H9 (cell line): ENCODE measurements at regions not wholly inside any gene's neighbourhood (a gene's known extent, or its start where the extent isn't known, plus 50 kb on each side); places are given as distances from the start of the nearest gene placed in this dataset.

Experiments used
- DNase-seq: peaks from one replicate; pipeline ENCODE4 v3.0.0-alpha.2; 2017
- H2AFZ ChIP-seq: one replicate; pipeline ENCODE4 v1.6.1; 2013; ENCODE audit warnings: mild to moderate bottlenecking, low read length, control low read depth, moderate library complexity
- H2AK5ac ChIP-seq: 2 replicates; pipeline ENCODE4 v1.6.1; 2013; ENCODE audit warnings: low read length, control low read depth, mixed read lengths; ENCODE audit not compliant: insufficient read length
- H2BK120ac ChIP-seq: one replicate; pipeline ENCODE4 v1.6.1; 2013; ENCODE audit warnings: low read depth, mild to moderate bottlenecking, low read length, control low read depth, inconsistent platforms; ENCODE audit not compliant: poor library complexity, severe bottlenecking
- H2BK12ac ChIP-seq: 2 replicates; pipeline ENCODE4 v1.6.1; 2013; ENCODE audit warnings: low read length, control low read depth, mixed read lengths, low read depth; ENCODE audit not compliant: insufficient read length
- H2BK15ac ChIP-seq: 2 replicates; pipeline ENCODE4 v1.6.1; 2013; ENCODE audit warnings: low read depth, low read length, control low read depth
- H2BK20ac ChIP-seq: one replicate; pipeline ENCODE4 v1.6.1; 2013; ENCODE audit warnings: low read depth, mild to moderate bottlenecking, low read length, control low read depth, inconsistent platforms; ENCODE audit not compliant: poor library complexity, severe bottlenecking
- H2BK5ac ChIP-seq: 2 replicates; pipeline ENCODE4 v1.6.1; 2013; ENCODE audit warnings: low read length, control low read depth, mixed read lengths; ENCODE audit not compliant: insufficient read length
- H3K14ac ChIP-seq: 2 replicates; pipeline ENCODE4 v1.6.1; 2013; ENCODE audit warnings: low read length, control low read depth; ENCODE audit not compliant: insufficient read depth
- H3K18ac ChIP-seq: 2 replicates; pipeline ENCODE4 v1.6.1; 2013; ENCODE audit warnings: low read depth, mild to moderate bottlenecking, mixed read lengths, low read length, control low read depth; ENCODE audit not compliant: insufficient read length
- H3K23ac ChIP-seq: 2 replicates; pipeline ENCODE4 v1.6.1; 2013; ENCODE audit warnings: low read length, control low read depth, mixed read lengths, low read depth; ENCODE audit not compliant: insufficient read length
- H3K23me2 ChIP-seq: 2 replicates; pipeline ENCODE4 v1.6.1; 2013; ENCODE audit warnings: low read depth, mild to moderate bottlenecking, mixed read lengths, low read length, control low read depth; ENCODE audit not compliant: insufficient read length, poor library complexity, severe bottlenecking
- H3K27ac ChIP-seq: 2 replicates; pipeline ENCODE4 v1.5.1; 2013; ENCODE audit warnings: low read length, control low read depth, mixed read lengths, low read depth; ENCODE audit not compliant: insufficient read length
- H3K27me3 ChIP-seq: 2 replicates; pipeline ENCODE4 v1.6.1; 2013; ENCODE audit warnings: low read length, control low read depth, inconsistent platforms; ENCODE audit not compliant: insufficient read depth
- H3K4ac ChIP-seq: 2 replicates; pipeline ENCODE4 v1.6.1; 2013; ENCODE audit warnings: low read depth, mild to moderate bottlenecking, control low read depth, inconsistent platforms, low read length, moderate library complexity
- H3K4me1 ChIP-seq: 2 replicates; pipeline ENCODE4 v1.6.1; 2013; ENCODE audit warnings: low read length, control low read depth, inconsistent platforms; ENCODE audit not compliant: insufficient read depth
- H3K4me2 ChIP-seq: 2 replicates; pipeline ENCODE4 v1.6.1; 2013; ENCODE audit warnings: low read length, control low read depth, mixed read lengths; ENCODE audit not compliant: insufficient read length, insufficient read depth
- H3K56ac ChIP-seq: 2 replicates; pipeline ENCODE4 v1.6.1; 2013; ENCODE audit warnings: low read depth, mild to moderate bottlenecking, mixed read lengths, low read length, control low read depth; ENCODE audit not compliant: insufficient read length
- H3K79me1 ChIP-seq: 2 replicates; pipeline ENCODE4 v1.6.1; 2013; ENCODE audit warnings: low read depth, mild to moderate bottlenecking, moderate library complexity, low read length, control low read depth, inconsistent platforms; ENCODE audit not compliant: insufficient read depth, poor library complexity, severe bottlenecking
- H3K79me2 ChIP-seq: 2 replicates; pipeline ENCODE4 v1.6.1; 2013; ENCODE audit warnings: low read length, control low read depth, inconsistent platforms; ENCODE audit not compliant: insufficient read depth
- H3K9ac ChIP-seq: 2 replicates; pipeline ENCODE4 v1.6.1; 2013; ENCODE audit warnings: low read length, control low read depth, mixed read lengths; ENCODE audit not compliant: insufficient read length; ENCODE audit errors: extremely low read depth
- H3K9me3 ChIP-seq: one replicate; pipeline ENCODE4 v1.6.1; 2013; ENCODE audit warnings: low read depth, low read length, inconsistent platforms; ENCODE audit not compliant: control insufficient read depth
- H3T11ph ChIP-seq: one replicate; pipeline ENCODE4 v1.6.1; 2013; ENCODE audit warnings: mild to moderate bottlenecking, low read length, control low read depth, inconsistent platforms
- H4K20me1 ChIP-seq: one replicate; pipeline ENCODE4 v1.6.1; 2013; ENCODE audit not compliant: control insufficient read depth, insufficient read length, insufficient read depth
- H4K5ac ChIP-seq: 2 replicates; pipeline ENCODE4 v1.6.1; 2013; ENCODE audit warnings: low read depth, mild to moderate bottlenecking, mixed read lengths, low read length, control low read depth; ENCODE audit not compliant: insufficient read length
- H4K8ac ChIP-seq: replicated peaks from 2 replicates; pipeline ENCODE4 v1.6.1; 2013; ENCODE audit warnings: low read length, control low read depth, mixed read lengths, low read depth; ENCODE audit not compliant: insufficient read length
- H4K91ac ChIP-seq: 2 replicates; pipeline ENCODE4 v1.6.1; 2013; ENCODE audit warnings: low read depth, mild to moderate bottlenecking, moderate library complexity, mixed read lengths, low read length, control low read depth; ENCODE audit not compliant: insufficient read length
- H3K27ac Mint-ChIP-seq, 3 experiments: 2 replicates in 2 of 3; 3 replicates in 1 of 3; pipeline ENCODE4 v1.8.0; 2020 to 2021; ENCODE audit warnings: mixed read lengths in 3 of 3, mild to moderate bottlenecking in 1 of 3, moderate library complexity in 1 of 3
- H3K27me3 Mint-ChIP-seq: 2 replicates; pipeline ENCODE4 v1.8.0; 2021; ENCODE audit warnings: low read depth, mild to moderate bottlenecking, moderate library complexity, mixed read lengths
- H3K36me3 Mint-ChIP-seq, 3 experiments: 2 replicates in 2 of 3; 3 replicates in 1 of 3; pipeline ENCODE4 v1.8.0; 2020 to 2021; ENCODE audit warnings: low read depth in 3 of 3, mixed read lengths in 3 of 3; ENCODE audit not compliant: insufficient read depth in 1 of 3
- H3K4me1 Mint-ChIP-seq, 2 experiments: 2 replicates each; pipeline ENCODE4 v1.8.0; 2020; ENCODE audit warnings: mixed read lengths in 2 of 2
- H3K4me3 Mint-ChIP-seq, 2 experiments: 2 replicates in 1 of 2; 3 replicates in 1 of 2; pipeline ENCODE4 v1.8.0; 2020 to 2021; ENCODE audit warnings: mild to moderate bottlenecking in 2 of 2, mixed read lengths in 2 of 2, moderate library complexity in 1 of 2
- H3K9me3 Mint-ChIP-seq, 2 experiments: 2 replicates in 1 of 2; 3 replicates in 1 of 2; pipeline ENCODE4 v1.8.0; 2020; ENCODE audit warnings: mild to moderate bottlenecking in 2 of 2, mixed read lengths in 2 of 2, moderate library complexity in 1 of 2
- CTCF ChIP-seq: fragments of 200-600 bp; sonication (generic); conservative IDR thresholded peaks from 3 replicates; pipeline ENCODE4 v1.8.0; 2021; ENCODE audit warnings: antibody characterized with exemption, mild to moderate bottlenecking
- WGBS: extraction: QIAGEN DNeasy Blood & Tissue Kit; methylation state at CpG from one replicate; pipeline ENCODE4 v1.1.7; 2013; ENCODE audit warnings: missing lambda C conversion rate, low lambda C conversion rate, mixed read lengths; ENCODE audit not compliant: insufficient read length; ENCODE audit errors: extremely low coverage; 5-methylcytosine and 5-hydroxymethylcytosine counted together

GRCh38 chr4:22093126-22093525 lies 144.6 kb upstream of the KCNIP4 start:
- no peak overlapping the region for H2BK20ac ChIP-seq
- no peaks in the 10 kb centered on the region for H3K9me3 ChIP-seq
- no peak overlapping the region for H2AFZ ChIP-seq
- Mint-ChIP-seq H3K4me3 (no peak overlapping the region), H3K27me3 (peaks cover 4% of the 10 kb centered on the region; the same call in 1 of the 2 replicates), H3K36me3 (no peaks in the 10 kb centered on the region; a peak in 1 of 7 replicates), H3K4me1 (peaks cover 4 to 8% of the 10 kb centered on the region in 2 experiments; a peak in 3 of 4 replicates), H3K9me3 (no peaks in the 10 kb centered on the region), H3K27ac (no peak overlapping the region)
- no peak for DNase-seq
- H2AK5ac ChIP-seq = no peak overlapping the region
- H3K23me2 ChIP-seq = no peaks in the 10 kb centered on the region
- H3K56ac ChIP-seq = no peak overlapping the region
- WGBS = no CpG with 5 or more reads among the region's 3 CpGs
- H3K9ac ChIP-seq = no peak overlapping the region
- H3K4me1 ChIP-seq = no peaks in the 10 kb centered on the region
- H2BK5ac ChIP-seq = no peak overlapping the region
- no peaks in the 10 kb centered on the region for H4K20me1 ChIP-seq
- no peak overlapping the region for H4K8ac ChIP-seq
- H3K79me1 ChIP-seq = no peaks in the 10 kb centered on the region
- H2BK12ac ChIP-seq = no peak overlapping the region
- no peak overlapping the region for H3K14ac ChIP-seq
- no peak overlapping the region for H2BK15ac ChIP-seq
- H3K27me3 ChIP-seq = no peaks in the 10 kb centered on the region
- H3T11ph ChIP-seq = no peak overlapping the region
- H4K5ac ChIP-seq = no peak overlapping the region
- no peak overlapping the region for H4K91ac ChIP-seq
- H3K18ac ChIP-seq = no peak overlapping the region
- TF ChIP-seq CTCF = no peak
- H3K79me2 ChIP-seq = no peaks in the 10 kb centered on the region
- no peak overlapping the region for H3K4ac ChIP-seq
- no peak overlapping the region for H3K4me2 ChIP-seq
- H3K23ac ChIP-seq = no peak overlapping the region
- no peak overlapping the region for H2BK120ac ChIP-seq
- H3K27ac ChIP-seq = no peak overlapping the region
